ENCODE measurements at regions not wholly inside any gene's neighbourhood (a gene's known extent, or its start where the extent isn't known, plus 50 kb on each side); places are given as distances from the start of the nearest gene placed in this dataset.

DNA sequence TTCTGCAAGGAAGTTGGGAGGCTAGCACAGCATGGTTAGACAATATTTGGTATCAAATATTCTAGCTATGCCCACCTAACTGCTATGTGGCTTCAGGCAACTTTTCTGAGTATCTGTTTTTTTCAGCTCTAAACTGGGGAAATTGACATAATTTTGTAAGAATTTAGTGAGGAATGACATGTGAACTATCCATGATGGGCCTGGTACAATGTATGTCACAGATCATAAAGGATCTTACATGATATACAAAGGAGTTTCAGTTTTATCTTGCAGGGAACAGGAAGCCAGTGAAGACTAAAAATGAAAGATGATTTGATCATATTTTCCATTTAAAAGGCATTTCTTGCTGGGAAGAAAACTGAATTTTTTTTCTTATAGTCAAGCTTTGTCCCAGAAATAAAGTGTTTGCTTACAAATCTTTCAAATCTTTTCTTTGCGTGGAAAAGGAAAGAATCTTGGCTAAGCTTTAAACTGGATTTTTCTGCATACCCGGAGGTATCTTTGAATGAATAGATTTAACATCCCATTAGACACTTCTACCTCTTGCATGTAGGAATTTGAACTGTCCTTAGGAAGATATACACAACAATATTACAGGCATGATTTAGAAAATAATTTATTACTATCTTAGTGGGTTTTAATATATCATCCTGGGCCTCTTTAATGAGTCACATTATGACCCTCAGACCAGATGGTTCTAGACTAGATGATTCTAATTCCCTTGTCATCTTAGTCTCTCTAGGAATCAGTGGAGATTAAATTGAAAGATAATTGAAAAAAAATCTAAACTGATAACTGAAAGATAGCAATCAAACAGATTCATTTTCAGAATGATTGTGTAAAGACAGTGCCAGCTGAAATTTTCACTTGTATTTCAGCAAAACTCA is 436.0 kb upstream of the THBS1 start:
- no peaks in the 10 kb centered on the region for H3K36me3 Mint-ChIP-seq (ENCODE audit: low read depth, unreplicated experiment)
- peak; percentile 28 for DNase-seq (ENCODE audit: low read depth)
- peaks cover 49% of the 10 kb centered on the region for H3K4me1 Mint-ChIP-seq (ENCODE audit: low read depth, unreplicated experiment)
- H3K27me3 ChIP-seq (ENCODE audit: insufficient read depth, low read length): no peaks in the 10 kb centered on the region
- no peak overlapping the region for H3K4me3 ChIP-seq (ENCODE audit: insufficient read depth, low read depth, low read length)
- peaks cover 20% of the 10 kb centered on the region for H3K4me1 ChIP-seq (ENCODE audit: insufficient read depth, low read length)
- H2AFZ ChIP-seq (ENCODE audit: low read depth, low read length): no peak overlapping the region
- H3K9me3 ChIP-seq (ENCODE audit: insufficient read depth, low read depth, low read length): no peaks in the 10 kb centered on the region
- H3K4me2 ChIP-seq (ENCODE audit: low read length): no peak overlapping the region
- H3K9ac ChIP-seq (ENCODE audit: low read length): no peak overlapping the region
- no peak for FAIRE-seq
- no peaks in the 10 kb centered on the region for H3K36me3 ChIP-seq (ENCODE audit: insufficient read depth, low read length)
- H3K79me2 ChIP-seq (ENCODE audit: insufficient read depth, low read length): no peaks in the 10 kb centered on the region
- H3K27me3 Mint-ChIP-seq (ENCODE audit: low read depth, unreplicated experiment): no peaks in the 10 kb centered on the region
- H4K20me1 ChIP-seq (ENCODE audit: insufficient read depth, low read length): no peaks in the 10 kb centered on the region
- no peak overlapping the region for H3K4me3 Mint-ChIP-seq (ENCODE audit: unreplicated experiment)
- TF ChIP-seq, protein P1, sequence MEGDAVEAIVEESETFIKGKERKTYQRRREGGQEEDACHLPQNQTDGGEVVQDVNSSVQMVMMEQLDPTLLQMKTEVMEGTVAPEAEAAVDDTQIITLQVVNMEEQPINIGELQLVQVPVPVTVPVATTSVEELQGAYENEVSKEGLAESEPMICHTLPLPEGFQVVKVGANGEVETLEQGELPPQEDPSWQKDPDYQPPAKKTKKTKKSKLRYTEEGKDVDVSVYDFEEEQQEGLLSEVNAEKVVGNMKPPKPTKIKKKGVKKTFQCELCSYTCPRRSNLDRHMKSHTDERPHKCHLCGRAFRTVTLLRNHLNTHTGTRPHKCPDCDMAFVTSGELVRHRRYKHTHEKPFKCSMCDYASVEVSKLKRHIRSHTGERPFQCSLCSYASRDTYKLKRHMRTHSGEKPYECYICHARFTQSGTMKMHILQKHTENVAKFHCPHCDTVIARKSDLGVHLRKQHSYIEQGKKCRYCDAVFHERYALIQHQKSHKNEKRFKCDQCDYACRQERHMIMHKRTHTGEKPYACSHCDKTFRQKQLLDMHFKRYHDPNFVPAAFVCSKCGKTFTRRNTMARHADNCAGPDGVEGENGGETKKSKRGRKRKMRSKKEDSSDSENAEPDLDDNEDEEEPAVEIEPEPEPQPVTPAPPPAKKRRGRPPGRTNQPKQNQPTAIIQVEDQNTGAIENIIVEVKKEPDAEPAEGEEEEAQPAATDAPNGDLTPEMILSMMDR (IDR thresholded peaks at IDR 0.05; ENCODE audit: insufficient read depth, low read depth, low read length): no peak
- no peak for TF ChIP-seq EZH2 (IDR thresholded peaks at IDR 0.05; ENCODE audit: insufficient read depth, low read length)
- no peak overlapping the region for H3K27ac Mint-ChIP-seq (ENCODE audit: unreplicated experiment)
- no peaks in the 10 kb centered on the region for H3K9me3 Mint-ChIP-seq (ENCODE audit: unreplicated experiment)
- H3K27ac ChIP-seq (ENCODE audit: low read depth, low read length): no peak overlapping the region

DNA sequence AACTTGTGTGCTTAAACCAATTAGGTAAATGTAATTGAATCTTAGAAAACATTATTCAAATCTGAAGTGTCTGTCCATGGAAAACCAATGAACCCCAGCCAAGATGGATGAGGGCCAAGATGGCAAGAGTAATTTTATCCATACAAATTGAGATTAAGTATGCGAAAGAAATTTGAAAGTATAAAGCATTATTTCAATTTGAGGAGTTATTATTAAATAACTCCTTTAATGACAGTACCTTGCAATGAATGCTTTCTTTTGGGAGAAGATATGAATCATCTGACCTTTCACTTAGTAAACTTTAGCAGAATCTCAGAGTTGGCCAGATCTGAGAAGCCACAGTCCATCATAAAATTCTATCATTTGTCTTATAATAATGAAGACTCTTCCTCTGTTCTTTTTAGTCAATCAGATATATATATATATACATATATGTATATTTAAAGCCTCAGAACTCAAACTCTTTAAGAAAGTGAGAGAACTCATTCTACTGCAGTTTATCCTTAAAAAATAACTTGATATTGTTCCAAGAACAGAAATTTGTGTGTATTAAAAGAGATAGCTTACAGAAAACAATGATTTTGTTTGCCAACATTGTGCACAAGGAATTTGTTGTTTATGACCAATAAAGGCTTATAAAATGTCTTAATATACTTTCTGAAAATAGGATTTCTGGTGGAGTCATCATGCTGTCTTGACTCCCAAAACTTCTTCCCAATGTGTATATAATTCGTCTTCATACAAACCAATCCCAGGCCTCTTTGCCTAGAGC is 434.8 kb upstream of the THBS1 start:
- TF ChIP-seq, protein P1 (IDR thresholded peaks at IDR 0.05; ENCODE audit: insufficient read depth, low read depth, low read length): no peak
- TF ChIP-seq EZH2 (IDR thresholded peaks at IDR 0.05; ENCODE audit: insufficient read depth, low read length): no peak
- DNase-seq (ENCODE audit: low read depth) (peak; percentile 35), FAIRE-seq (no peak)
- no peak overlapping the region for H3K27ac Mint-ChIP-seq (ENCODE audit: unreplicated experiment)
- Histone ChIP-seq H2AFZ (ENCODE audit: low read depth, low read length) (no peak overlapping the region), H3K27me3 (ENCODE audit: insufficient read depth, low read length) (no peaks in the 10 kb centered on the region), H3K79me2 (ENCODE audit: insufficient read depth, low read length) (no peaks in the 10 kb centered on the region), H4K20me1 (ENCODE audit: insufficient read depth, low read length) (no peaks in the 10 kb centered on the region), H3K4me2 (ENCODE audit: low read length) (peak overlapping the region; percentile 38), H3K36me3 (ENCODE audit: insufficient read depth, low read length) (no peaks in the 10 kb centered on the region), H3K4me1 (ENCODE audit: insufficient read depth, low read length) (peaks cover 9% of the 10 kb centered on the region), H3K27ac (ENCODE audit: low read depth, low read length) (no peak overlapping the region), H3K4me3 (ENCODE audit: insufficient read depth, low read depth, low read length) (no peak overlapping the region), H3K9me3 (ENCODE audit: insufficient read depth, low read depth, low read length) (no peaks in the 10 kb centered on the region), H3K9ac (ENCODE audit: low read length) (no peak overlapping the region)
- H3K4me1 Mint-ChIP-seq (ENCODE audit: low read depth, unreplicated experiment): peaks cover 40% of the 10 kb centered on the region
- no peaks in the 10 kb centered on the region for H3K27me3 Mint-ChIP-seq (ENCODE audit: low read depth, unreplicated experiment)
- no peak overlapping the region for H3K4me3 Mint-ChIP-seq (ENCODE audit: unreplicated experiment)
- H3K9me3 Mint-ChIP-seq (ENCODE audit: unreplicated experiment): no peaks in the 10 kb centered on the region
- no peaks in the 10 kb centered on the region for H3K36me3 Mint-ChIP-seq (ENCODE audit: low read depth, unreplicated experiment)
